ENCODE measurements at regions not wholly inside any gene's neighbourhood (a gene's known extent, or its start where the extent isn't known, plus 50 kb on each side); places are given as distances from the start of the nearest gene placed in this dataset.

DNA sequence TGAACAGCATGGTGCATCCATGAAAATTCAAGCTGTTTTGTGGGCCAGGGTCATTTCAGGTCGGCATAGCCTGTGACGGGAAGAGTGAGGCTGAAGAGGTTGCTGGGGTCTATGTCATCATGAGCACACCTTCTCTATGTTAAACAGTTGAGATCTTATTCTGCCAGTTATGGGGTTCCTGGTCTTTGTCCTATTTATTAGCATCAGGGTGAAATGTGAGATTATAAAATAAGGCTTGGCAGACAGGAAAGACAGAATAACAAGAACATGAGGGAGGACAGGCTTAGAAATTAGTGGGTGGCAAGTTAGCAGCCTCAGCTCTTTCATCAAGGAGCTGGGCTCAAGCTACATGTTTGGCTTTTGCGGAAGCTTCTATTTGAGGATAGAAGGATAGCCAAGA lies 51.7 kb upstream of the CLNK start:
- 22% methylated on average over 3 of the region's 3 CpGs for WGBS (ENCODE audit: missing lambda C conversion rate)
- FAIRE-seq: no peak

DNA sequence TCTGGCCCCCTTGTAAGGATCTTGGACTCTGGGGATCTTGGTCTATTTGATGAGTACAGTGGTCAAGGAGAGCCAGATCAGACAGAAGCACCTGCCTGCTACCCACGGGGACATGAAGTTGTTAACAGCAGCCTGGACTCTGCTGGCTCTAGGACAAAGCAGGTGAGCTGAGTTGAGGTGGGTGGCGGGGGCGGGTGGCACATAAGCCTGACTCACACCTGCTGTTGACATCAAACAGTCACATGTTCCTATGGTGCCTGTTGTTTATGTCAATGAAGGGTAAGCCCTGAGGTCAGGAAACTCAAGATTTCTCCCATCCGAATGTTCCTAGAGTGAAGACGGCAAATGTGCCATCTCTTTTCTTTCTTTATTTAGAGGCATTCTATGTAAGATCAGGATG lies 50.1 kb upstream of the CLNK start:
- no peak overlapping the region for H3K4me3 ChIP-seq
- POLR2A ChIA-PET: no interaction called here
- no peaks in the 10 kb centered on the region for H3K4me1 ChIP-seq
- DNase-seq (ENCODE audit: low read depth in 1 of 2, low spot score in 1 of 2): no peak
- TF ChIP-seq RARB (CRISPR knock-in tag; IDR thresholded peaks at IDR 0.05) (no peak), TFCP2L1 (CRISPR knock-in tag; IDR thresholded peaks at IDR 0.05) (no peak), MAZ (IDR thresholded peaks at IDR 0.05; ENCODE audit: borderline replicate concordance, low read depth, low read length) (no peak), NR3C1 (IDR thresholded peaks at IDR 0.05) (no peak), ZNF302 (CRISPR knock-in tag; IDR thresholded peaks at IDR 0.05) (no peak), ZSCAN20 (CRISPR knock-in tag; IDR thresholded peaks at IDR 0.05) (no peak)
- H3K9me3 ChIP-seq: no peaks in the 10 kb centered on the region
- no peak for ATAC-seq
- no peak for FAIRE-seq
- WGBS (ENCODE audit: missing lambda C conversion rate): 46% methylated on average over 2 of the region's 5 CpGs
- H3K27ac ChIP-seq: no peak overlapping the region
- no peak overlapping the region for H3K4me2 ChIP-seq
- CTCF ChIA-PET: no interaction called here

More for the DNA sequence above, 51.7 kb upstream of the CLNK start:
- Histone ChIP-seq H3K4me2 (no peak overlapping the region), H3K4me3 (no peak overlapping the region), H3K9me3 (no peaks in the 10 kb centered on the region), H3K27ac (no peak overlapping the region), H3K4me1 (no peaks in the 10 kb centered on the region)
- TF ChIP-seq MAZ (IDR thresholded peaks at IDR 0.05; ENCODE audit: borderline replicate concordance, low read depth, low read length) (no peak), BHLHE40 (IDR thresholded peaks at IDR 0.05; ENCODE audit: low read depth, low read length) (no peak), MYC (IDR thresholded peaks at IDR 0.05; ENCODE audit: borderline replicate concordance, low read length) (no peak), MAFK (IDR thresholded peaks at IDR 0.05; ENCODE audit: partially characterized antibody) (no peak), HOXA7 (CRISPR knock-in tag; IDR thresholded peaks at IDR 0.05) (no peak), TP53 (CRISPR knock-in tag; IDR thresholded peaks at IDR 0.05) (no peak), HOXB5 (CRISPR knock-in tag; IDR thresholded peaks at IDR 0.05) (no peak), CBX8 (IDR thresholded peaks at IDR 0.05) (no peak), PHF8 (IDR thresholded peaks at IDR 0.05; ENCODE audit: borderline replicate concordance, low read depth) (no peak), RFX5 (IDR thresholded peaks at IDR 0.05) (no peak), RCOR1 (IDR thresholded peaks at IDR 0.05; ENCODE audit: low read depth, low read length) (no peak), ESRRA (IDR thresholded peaks at IDR 0.05; ENCODE audit: borderline replicate concordance, low read length) (no peak)
- TF ChIP-seq, protein P1, sequence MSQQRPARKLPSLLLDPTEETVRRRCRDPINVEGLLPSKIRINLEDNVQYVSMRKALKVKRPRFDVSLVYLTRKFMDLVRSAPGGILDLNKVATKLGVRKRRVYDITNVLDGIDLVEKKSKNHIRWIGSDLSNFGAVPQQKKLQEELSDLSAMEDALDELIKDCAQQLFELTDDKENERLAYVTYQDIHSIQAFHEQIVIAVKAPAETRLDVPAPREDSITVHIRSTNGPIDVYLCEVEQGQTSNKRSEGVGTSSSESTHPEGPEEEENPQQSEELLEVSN (IDR thresholded peaks at IDR 0.05; ENCODE audit: borderline replicate concordance, low read depth): no peak
- TF ChIP-seq, protein P2, sequence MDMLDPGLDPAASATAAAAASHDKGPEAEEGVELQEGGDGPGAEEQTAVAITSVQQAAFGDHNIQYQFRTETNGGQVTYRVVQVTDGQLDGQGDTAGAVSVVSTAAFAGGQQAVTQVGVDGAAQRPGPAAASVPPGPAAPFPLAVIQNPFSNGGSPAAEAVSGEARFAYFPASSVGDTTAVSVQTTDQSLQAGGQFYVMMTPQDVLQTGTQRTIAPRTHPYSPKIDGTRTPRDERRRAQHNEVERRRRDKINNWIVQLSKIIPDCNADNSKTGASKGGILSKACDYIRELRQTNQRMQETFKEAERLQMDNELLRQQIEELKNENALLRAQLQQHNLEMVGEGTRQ (IDR thresholded peaks at IDR 0.05): no peak
- TF ChIP-seq, protein P3, sequence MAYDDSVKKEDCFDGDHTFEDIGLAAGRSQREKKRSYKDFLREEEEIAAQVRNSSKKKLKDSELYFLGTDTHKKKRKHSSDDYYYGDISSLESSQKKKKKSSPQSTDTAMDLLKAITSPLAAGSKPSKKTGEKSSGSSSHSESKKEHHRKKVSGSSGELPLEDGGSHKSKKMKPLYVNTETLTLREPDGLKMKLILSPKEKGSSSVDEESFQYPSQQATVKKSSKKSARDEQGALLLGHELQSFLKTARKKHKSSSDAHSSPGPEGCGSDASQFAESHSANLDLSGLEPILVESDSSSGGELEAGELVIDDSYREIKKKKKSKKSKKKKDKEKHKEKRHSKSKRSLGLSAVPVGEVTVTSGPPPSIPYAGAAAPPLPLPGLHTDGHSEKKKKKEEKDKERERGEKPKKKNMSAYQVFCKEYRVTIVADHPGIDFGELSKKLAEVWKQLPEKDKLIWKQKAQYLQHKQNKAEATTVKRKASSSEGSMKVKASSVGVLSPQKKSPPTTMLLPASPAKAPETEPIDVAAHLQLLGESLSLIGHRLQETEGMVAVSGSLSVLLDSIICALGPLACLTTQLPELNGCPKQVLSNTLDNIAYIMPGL (CRISPR knock-in tag; IDR thresholded peaks at IDR 0.05; ENCODE audit: borderline replicate concordance): no peak
- TF ChIP-seq, protein P4, sequence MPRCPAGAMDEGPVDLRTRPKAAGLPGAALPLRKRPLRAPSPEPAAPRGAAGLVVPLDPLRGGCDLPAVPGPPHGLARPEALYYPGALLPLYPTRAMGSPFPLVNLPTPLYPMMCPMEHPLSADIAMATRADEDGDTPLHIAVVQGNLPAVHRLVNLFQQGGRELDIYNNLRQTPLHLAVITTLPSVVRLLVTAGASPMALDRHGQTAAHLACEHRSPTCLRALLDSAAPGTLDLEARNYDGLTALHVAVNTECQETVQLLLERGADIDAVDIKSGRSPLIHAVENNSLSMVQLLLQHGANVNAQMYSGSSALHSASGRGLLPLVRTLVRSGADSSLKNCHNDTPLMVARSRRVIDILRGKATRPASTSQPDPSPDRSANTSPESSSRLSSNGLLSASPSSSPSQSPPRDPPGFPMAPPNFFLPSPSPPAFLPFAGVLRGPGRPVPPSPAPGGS (IDR thresholded peaks at IDR 0.05): no peak
- ChIA-PET CTCF (no interaction called here), POLR2A (no interaction called here)
- ATAC-seq: no peak
- no peak for DNase-seq (ENCODE audit: low read depth in 1 of 2, low spot score in 1 of 2)

All from A549 (cell line).